ENCODE measurements at regions not wholly inside any gene's neighbourhood (a gene's known extent, or its start where the extent isn't known, plus 50 kb on each side); places are given as distances from the start of the nearest gene placed in this dataset.

- DNase-seq (ENCODE audit: low read depth in 2 of 2, low spot score in 1 of 2) = no peak
Measured at GRCh38 chr12:93173178-93173957, 204.4 kb upstream of the NUDT4 start.

DNA sequence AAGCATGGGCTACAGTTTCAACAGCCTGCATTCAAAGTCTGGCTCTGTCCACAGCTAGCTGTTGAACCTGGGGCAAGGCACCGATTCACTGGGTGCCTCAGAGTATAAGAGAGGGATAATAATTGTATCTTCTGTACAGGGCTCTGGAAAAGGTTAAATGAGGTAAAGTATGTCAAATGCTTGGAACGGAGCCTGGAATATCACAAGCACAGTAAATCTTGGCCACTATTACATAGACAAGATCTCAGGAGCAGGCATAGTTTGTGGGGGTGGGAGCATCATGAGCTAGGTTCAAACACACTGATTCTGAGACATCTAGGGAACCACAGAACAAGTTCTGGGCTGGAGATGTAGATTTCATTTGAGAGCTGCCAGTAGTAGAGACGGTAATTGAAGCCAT lies 203.7 kb upstream of the NUDT4 start:
- DNase-seq (ENCODE audit: low read depth in 2 of 2, low spot score in 1 of 2) = no peak

DNA sequence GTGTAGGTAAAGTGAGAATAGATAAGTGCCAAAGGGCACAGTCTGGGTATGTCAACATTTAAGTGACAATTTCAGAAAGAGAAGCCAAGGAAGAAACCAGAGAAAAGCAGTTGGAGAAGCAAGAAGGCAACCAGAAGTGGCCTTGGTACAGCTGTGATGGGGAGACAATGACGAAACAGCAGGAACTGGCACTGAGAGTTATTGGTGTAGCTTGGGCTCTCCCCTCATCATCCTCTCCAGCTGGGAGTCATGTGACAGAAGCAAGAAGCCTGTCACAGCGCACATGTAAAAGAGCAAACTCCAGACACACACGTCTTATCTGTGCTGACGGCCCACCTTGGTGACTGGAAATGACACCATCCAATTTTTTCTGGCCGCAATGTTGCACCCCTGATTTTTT lies 203.3 kb upstream of the NUDT4 start:
- no peak for DNase-seq (ENCODE audit: low read depth in 2 of 2, low spot score in 1 of 2)

DNA sequence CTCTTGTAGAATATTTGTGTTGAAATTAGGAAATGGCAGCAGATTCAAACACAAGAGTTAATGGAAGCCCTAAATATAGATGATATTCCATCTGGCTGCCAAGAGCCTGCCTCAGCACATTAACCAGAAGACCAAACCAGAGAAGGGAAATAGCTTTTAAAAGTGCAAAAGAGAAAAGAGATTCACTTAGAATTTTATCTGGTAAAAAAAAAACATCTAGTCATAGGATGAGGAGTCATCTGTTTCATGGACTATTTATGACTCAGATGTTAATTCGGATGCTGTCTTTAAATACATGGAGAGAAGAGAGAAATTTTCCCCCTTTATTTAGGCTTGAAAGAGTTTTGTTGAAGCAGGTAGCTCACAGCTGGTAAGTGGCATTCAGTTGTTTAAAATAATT lies 201.6 kb upstream of the NUDT4 start:
- no peak for DNase-seq (ENCODE audit: low read depth in 2 of 2, low spot score in 1 of 2)

DNA sequence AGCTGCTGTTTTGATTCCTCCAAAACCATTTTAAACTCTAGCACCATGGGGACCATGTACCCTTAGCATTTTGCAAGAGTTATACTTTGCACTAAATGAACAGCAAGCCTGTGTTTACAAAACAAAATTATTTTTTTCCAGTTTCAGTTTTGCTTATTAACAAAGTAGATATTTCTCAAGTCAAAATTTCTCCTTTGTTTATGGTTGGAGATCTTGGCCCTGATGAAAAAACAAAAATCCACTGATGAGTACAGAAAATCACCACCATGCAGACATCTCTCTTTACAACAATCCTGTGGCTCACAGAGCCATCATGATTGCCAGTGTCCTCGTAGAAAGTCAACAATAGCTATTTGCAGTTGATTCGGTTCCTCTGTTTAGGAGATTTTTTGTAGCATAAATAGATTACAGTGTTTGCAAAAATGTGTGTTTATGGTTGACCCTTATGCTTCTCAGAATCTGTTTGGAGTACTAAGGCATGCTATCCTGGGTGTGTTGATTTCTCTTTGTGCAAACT lies 201.1 kb upstream of the NUDT4 start:
- DNase-seq (ENCODE audit: low read depth in 2 of 2, low spot score in 1 of 2) = no peak

- no peak for DNase-seq (ENCODE audit: low read depth in 2 of 2, low spot score in 1 of 2)
Measured at GRCh38 chr12:93177208-93178153, 200.2 kb upstream of the NUDT4 start.

DNA sequence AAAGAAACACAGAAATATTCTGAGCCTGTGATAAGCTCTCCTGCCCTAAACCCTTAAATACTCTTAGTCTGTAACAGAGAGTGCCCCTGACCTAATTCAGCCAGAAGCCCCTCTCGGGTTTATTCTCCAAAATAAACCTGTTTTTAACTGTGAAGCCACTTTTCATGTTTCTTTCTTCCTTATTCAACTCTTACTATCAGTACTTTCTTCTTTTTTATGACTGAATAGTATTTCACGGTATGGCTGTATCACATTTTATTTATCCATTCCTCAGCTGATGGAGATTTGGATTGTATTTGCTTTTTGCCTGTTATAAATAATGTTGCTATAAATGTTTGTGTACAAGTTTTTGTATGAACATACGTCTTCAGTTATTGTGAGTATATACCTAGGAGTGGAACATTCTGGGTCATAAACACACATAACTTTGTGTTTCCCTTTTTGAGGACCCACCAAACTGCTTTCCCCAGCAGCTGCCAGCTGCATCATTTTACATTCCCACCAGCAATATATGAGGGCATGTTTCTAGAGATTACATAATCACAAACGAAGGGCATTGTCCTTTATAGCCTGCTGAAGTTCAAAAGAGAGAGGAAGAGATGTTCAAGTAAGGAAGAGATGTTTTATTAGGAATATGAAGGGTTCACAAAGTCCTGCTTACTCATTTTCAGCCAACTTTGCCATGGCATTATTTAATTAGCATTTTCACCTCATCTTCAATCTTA lies 199.4 kb upstream of the NUDT4 start:
- no peak for DNase-seq (ENCODE audit: low read depth in 2 of 2, low spot score in 1 of 2)

- no peak for DNase-seq (ENCODE audit: low read depth in 2 of 2, low spot score in 1 of 2)
Measured at GRCh38 chr12:93179792-93180191, 197.9 kb upstream of the NUDT4 start.

GRCh38 chr12:93180566-93180965 lies 197.2 kb upstream of the NUDT4 start:
- no peak for DNase-seq (ENCODE audit: low read depth in 2 of 2, low spot score in 1 of 2)

DNA sequence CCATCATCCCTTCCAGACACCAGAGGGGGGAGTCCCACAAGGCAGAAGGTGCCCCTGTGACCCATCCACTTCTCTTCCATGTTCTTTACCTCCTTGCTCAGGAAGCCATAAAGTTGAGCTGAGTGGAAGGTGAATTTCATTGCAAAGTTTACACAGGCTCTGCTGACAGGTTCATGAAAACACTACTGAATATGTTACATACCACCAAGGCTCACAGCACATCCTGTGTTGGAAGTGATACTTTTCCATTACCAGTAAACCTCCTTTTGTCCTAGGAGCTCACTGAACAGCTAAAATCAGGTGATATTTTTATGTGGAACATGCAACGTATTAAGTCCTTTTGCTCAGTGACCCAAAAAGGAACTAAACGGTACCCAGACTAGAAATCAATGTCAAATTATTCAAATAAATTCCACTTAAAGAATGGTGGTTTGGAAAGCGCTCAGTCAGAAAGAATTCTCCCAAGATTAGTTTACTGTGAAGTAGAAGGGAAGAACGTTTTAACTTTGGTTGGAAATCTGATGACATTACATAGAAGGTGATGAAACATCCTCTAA lies 196.2 kb upstream of the NUDT4 start:
- DNase-seq (ENCODE audit: low read depth in 2 of 2, low spot score in 1 of 2) = no peak

DNA sequence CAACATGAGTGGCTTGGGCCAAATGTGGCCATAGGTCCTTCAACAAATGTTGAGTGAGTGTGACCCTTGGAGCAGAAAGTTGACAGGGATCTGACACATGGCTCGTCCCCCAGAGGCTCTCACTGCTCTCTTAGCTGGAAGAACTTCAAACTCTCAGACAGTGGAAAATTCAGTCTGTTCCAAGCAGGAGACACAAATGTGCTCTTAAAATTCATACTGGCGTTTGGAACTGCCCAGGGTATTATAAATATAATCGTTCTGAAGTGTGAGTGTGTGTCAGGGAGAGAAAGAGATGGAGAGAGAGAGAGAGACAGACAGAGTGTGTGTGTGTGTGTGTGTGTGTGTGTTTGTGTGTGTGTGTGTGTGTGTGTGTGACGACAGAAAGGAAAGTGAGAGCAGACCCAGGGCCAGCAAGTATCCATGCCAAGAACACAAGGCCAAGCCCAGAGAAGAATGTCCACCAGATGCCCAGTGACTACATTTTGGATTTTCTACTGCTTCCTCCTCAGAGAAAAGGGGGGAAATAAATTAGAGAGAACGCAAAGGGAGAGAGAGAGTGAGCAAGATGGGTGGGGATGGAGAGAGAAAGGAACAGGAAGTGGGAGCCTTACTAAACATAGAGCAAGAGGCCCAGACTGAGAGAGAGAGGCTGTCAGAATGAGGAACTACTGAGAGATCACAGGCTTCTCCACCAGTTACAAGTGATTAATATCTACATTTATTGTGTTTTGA lies 193.6 kb upstream of the NUDT4 start:
- no peak for DNase-seq (ENCODE audit: low read depth in 2 of 2, low spot score in 1 of 2)

GRCh38 chr12:93184672-93185368 lies 192.9 kb upstream of the NUDT4 start:
- DNase-seq (ENCODE audit: low read depth in 2 of 2, low spot score in 1 of 2) = no peak

GRCh38 chr12:93185369-93185741 lies 192.4 kb upstream of the NUDT4 start:
- DNase-seq (ENCODE audit: low read depth in 2 of 2, low spot score in 1 of 2) = no peak

DNA sequence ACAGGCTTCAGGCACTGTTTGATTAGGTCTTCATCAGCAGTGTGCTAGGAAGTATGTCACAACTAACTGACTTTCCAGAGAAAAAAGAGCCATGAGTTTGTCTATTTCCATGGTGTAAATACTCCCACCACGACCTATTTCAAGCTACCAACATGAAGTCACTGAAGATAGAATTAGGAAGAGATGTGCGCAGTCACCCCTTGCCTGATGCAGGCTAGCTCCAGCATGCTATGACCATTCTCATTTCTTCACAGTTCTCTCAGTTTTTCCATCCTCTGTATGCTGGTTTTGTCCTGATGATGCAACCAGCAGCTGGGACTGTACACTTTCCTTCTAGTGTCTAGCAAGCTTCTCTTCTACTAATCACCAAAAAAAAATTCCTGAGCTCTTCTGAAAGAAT lies 191.6 kb upstream of the NUDT4 start:
- no peak for DNase-seq (ENCODE audit: low read depth in 2 of 2, low spot score in 1 of 2)

DNA sequence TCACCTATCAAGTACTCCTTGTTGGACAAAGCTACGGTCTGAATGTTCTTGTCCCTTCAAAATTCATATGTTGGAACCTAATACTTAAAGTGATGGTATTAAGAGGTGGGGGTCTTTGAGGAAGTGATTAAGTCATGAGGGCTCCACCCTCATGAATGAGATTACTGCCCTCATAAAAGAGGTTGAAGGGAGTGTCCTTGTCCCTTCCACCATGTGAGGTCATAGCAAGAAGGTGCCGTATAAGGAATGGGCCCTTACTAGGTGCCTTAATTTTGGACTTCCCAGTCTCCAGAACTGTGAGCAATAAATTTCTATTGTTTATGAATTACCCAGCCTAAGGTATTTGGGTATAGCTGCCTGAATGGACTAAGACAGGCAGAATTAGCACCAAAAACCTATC lies 191.1 kb upstream of the NUDT4 start:
- no peak for DNase-seq (ENCODE audit: low read depth in 2 of 2, low spot score in 1 of 2)

- no peak for DNase-seq (ENCODE audit: low read depth in 2 of 2, low spot score in 1 of 2)
Measured at GRCh38 chr12:93191423-93191822, 186.3 kb upstream of the NUDT4 start.

DNA sequence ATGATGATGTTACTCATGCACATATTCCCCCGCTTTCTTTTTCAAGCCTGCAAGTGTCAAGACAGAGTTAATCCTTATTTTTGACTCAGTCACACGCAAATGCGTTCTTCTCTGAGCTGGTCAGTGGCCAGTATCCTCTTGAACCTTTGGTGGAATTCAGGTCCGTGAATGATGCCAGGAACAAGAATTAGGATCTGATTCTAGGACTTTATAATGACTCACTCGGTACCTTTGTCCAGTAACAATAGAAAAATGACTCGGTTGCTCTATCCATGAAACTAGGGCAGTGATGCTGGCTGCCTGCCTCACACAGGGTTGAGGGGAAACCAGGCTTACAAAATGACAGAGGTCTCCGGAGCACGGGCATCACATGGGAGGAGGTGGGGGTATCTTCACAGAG lies 185.8 kb upstream of the NUDT4 start:
- DNase-seq (ENCODE audit: low read depth in 2 of 2, low spot score in 1 of 2) = no peak

- no peak for DNase-seq (ENCODE audit: low read depth in 2 of 2, low spot score in 1 of 2)
Measured at GRCh38 chr12:93192878-93193277, 184.8 kb upstream of the NUDT4 start.

- DNase-seq (ENCODE audit: low read depth in 2 of 2, low spot score in 1 of 2) = no peak
Measured at GRCh38 chr12:93195511-93195910, 182.2 kb upstream of the NUDT4 start.

- DNase-seq (ENCODE audit: low read depth in 2 of 2, low spot score in 1 of 2) = no peak
Measured at GRCh38 chr12:93197067-93197593, 180.6 kb upstream of the NUDT4 start.
